ENCODE measurements at regions not wholly inside any gene's neighbourhood (a gene's known extent, or its start where the extent isn't known, plus 50 kb on each side); places are given as distances from the start of the nearest gene placed in this dataset.

- TF ChIP-seq, protein P1, sequence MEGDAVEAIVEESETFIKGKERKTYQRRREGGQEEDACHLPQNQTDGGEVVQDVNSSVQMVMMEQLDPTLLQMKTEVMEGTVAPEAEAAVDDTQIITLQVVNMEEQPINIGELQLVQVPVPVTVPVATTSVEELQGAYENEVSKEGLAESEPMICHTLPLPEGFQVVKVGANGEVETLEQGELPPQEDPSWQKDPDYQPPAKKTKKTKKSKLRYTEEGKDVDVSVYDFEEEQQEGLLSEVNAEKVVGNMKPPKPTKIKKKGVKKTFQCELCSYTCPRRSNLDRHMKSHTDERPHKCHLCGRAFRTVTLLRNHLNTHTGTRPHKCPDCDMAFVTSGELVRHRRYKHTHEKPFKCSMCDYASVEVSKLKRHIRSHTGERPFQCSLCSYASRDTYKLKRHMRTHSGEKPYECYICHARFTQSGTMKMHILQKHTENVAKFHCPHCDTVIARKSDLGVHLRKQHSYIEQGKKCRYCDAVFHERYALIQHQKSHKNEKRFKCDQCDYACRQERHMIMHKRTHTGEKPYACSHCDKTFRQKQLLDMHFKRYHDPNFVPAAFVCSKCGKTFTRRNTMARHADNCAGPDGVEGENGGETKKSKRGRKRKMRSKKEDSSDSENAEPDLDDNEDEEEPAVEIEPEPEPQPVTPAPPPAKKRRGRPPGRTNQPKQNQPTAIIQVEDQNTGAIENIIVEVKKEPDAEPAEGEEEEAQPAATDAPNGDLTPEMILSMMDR (conservative IDR thresholded peaks at IDR 0.05): no peak
- no peak for TF ChIP-seq EZH2 (IDR thresholded peaks at IDR 0.05; ENCODE audit: low read depth)
These were observed 480.3 kb upstream of the KCNMB2 start for GRCh38 chr3:178055939-178056338.

All from PC-9 (cell line).